SK-N-SH (cell line): ENCODE measurements at regions not wholly inside any gene's neighbourhood (a gene's known extent, or its start where the extent isn't known, plus 50 kb on each side); places are given as distances from the start of the nearest gene placed in this dataset.

ENCODE experiments used
- CTCF ChIA-PET: fragments of 300-600, 350-600 bp; formaldehyde crosslinking; extraction: SDS; loops from one replicate; lab custom pipeline; 2021; lab: Yijun Ruan, JAX
- POLR2A ChIA-PET: fragments of 350-600 bp; sonication (Branson Sonifier 250); formaldehyde crosslinking; extraction: SDS; loops from one replicate; lab custom pipeline; 2020; ENCODE audit warnings: antibody characterized with exemption, inconsistent platforms; lab: Yijun Ruan, JAX
- DNase-seq: peaks from one replicate; pipeline ENCODE4 v3.0.0; 2012
- H2AFZ ChIP-seq: fragments of 200-600 bp; sonication (generic); 2 replicates; pipeline ENCODE4 v1.8.1; 2016; ENCODE audit warnings: antibody characterized with exemption, mild to moderate bottlenecking, low read depth
- H3F3A ChIP-seq: fragments of 200-600 bp; sonication (generic); replicated peaks from 2 replicates; pipeline ENCODE3; 2016; ENCODE audit warnings: antibody characterized with exemption, mild to moderate bottlenecking; ENCODE audit not compliant: insufficient read depth
- H3K27ac ChIP-seq, 2 experiments: fragments of 200-500 bp in 1 of 2; fragments of 200-600 bp in 1 of 2; sonication (Bioruptor generic) in 1 of 2; sonication (generic), shearing (Covaris generic) in 1 of 2; 2 replicates each; pipeline versions ENCODE4 v1.5.1 to v1.6.1; 2014 to 2016; ENCODE audit warnings: low read depth in 2 of 2, inconsistent platforms in 1 of 2, low read length in 1 of 2, mild to moderate bottlenecking in 1 of 2, mixed read lengths in 1 of 2
- H3K27me3 ChIP-seq: fragments of 200-600 bp; sonication (generic), shearing (Covaris generic); 2 replicates; pipeline ENCODE4 v1.6.1; 2016; ENCODE audit warnings: mixed run types; ENCODE audit not compliant: insufficient read depth
- H3K36me3 ChIP-seq, 2 experiments: fragments of 200-500 bp in 1 of 2; fragments of 200-600 bp in 1 of 2; sonication (Bioruptor generic) in 1 of 2; sonication (generic) in 1 of 2; replicated peaks in 1 of 2; 2 replicates each; pipeline versions ENCODE3 to v1.5.1; 2014 to 2016; ENCODE audit warnings: low read length in 1 of 2, mild to moderate bottlenecking in 1 of 2; ENCODE audit not compliant: insufficient read depth in 2 of 2, control insufficient read depth in 1 of 2
- H3K4me1 ChIP-seq, 2 experiments: fragments of 200-500 bp in 1 of 2; fragments of 200-600 bp in 1 of 2; sonication (Bioruptor generic) in 1 of 2; sonication (generic), shearing (Covaris generic) in 1 of 2; 2 replicates each; pipeline versions ENCODE4 v1.5.1 to v1.6.1; 2014 to 2016; ENCODE audit warnings: low read depth in 1 of 2, low read length in 1 of 2, mixed run types in 1 of 2; ENCODE audit not compliant: insufficient read depth in 2 of 2, control insufficient read depth in 1 of 2
- H3K4me2 ChIP-seq: fragments of 200-600 bp; sonication (generic), shearing (Covaris generic); 2 replicates; pipeline ENCODE4 v1.6.1; 2017; ENCODE audit warnings: mixed run types
- H3K4me3 ChIP-seq, 2 experiments: fragments of 200-500 bp in 1 of 2; fragments of 200-600 bp in 1 of 2; sonication (Bioruptor generic) in 1 of 2; sonication (generic), shearing (Covaris generic) in 1 of 2; 2 replicates each; pipeline versions ENCODE4 v1.5.1 to v1.8.1; 2014 to 2016; ENCODE audit warnings: low read depth in 2 of 2, inconsistent platforms in 1 of 2, low read length in 1 of 2, mild to moderate bottlenecking in 1 of 2, mixed read lengths in 1 of 2, moderate library complexity in 1 of 2
- H3K79me2 ChIP-seq: fragments of 200-600 bp; sonication (generic); 2 replicates; pipeline ENCODE4 v1.8.1; 2017; ENCODE audit warnings: mild to moderate bottlenecking; ENCODE audit not compliant: insufficient read depth
- H3K9ac ChIP-seq: fragments of 200-600 bp; sonication (generic); 2 replicates; pipeline ENCODE4 v1.6.1; 2017; ENCODE audit warnings: mixed run types
- H3K9me2 ChIP-seq: fragments of 200-600 bp; sonication (generic); 2 replicates; pipeline ENCODE4 v1.6.1; 2017; ENCODE audit warnings: mixed run types
- H3K9me3 ChIP-seq: fragments of 200-600 bp; sonication (generic); 2 replicates; pipeline ENCODE4 v1.6.1; 2017; ENCODE audit warnings: mixed run types, mild to moderate bottlenecking, moderate library complexity
- H4K20me1 ChIP-seq: fragments of 200-600 bp; sonication (generic); 2 replicates; pipeline ENCODE4 v1.6.1; 2017; ENCODE audit warnings: mild to moderate bottlenecking, mixed run types; ENCODE audit not compliant: insufficient read depth
- EP300 ChIP-seq, 2 experiments: IDR thresholded peaks; 2 replicates each; pipeline versions ENCODE4 v1.4.0 to v1.6.1; 2012; ENCODE audit warnings: borderline replicate concordance in 1 of 2, low read depth in 1 of 2, low read length in 1 of 2
- EZH2phosphoT487 ChIP-seq: fragments of 200-600 bp; sonication (generic); IDR thresholded peaks from 2 replicates; pipeline ENCODE4 v1.6.1; 2017; ENCODE audit warnings: low read depth, mixed run types, mild to moderate bottlenecking, antibody characterized with exemption, moderate library complexity, borderline replicate concordance
- FOSL2 ChIP-seq: IDR thresholded peaks from 2 replicates; pipeline ENCODE4 v1.4.0; 2012; ENCODE audit warnings: low read depth, mild to moderate bottlenecking, moderate library complexity, borderline replicate concordance
- IRF3 ChIP-seq: fragments of 150-350 bp; IDR thresholded peaks from 2 replicates; pipeline ENCODE4 v1.6.1; 2016; ENCODE audit warnings: mild to moderate bottlenecking, low read depth, low read length
- JUND ChIP-seq: IDR thresholded peaks from 2 replicates; pipeline ENCODE4 v1.4.0; 2012
- MAX ChIP-seq: IDR thresholded peaks from 2 replicates; pipeline ENCODE4 v1.4.0; 2012; ENCODE audit warnings: low read depth
- MEF2A ChIP-seq: IDR thresholded peaks from 2 replicates; pipeline ENCODE4 v1.4.0; 2012; ENCODE audit warnings: low read depth, borderline replicate concordance
- PBX3 ChIP-seq: IDR thresholded peaks from 2 replicates; pipeline ENCODE4; 2012
- POLR2AphosphoS5 ChIP-seq: IDR thresholded peaks from 2 replicates; pipeline ENCODE4 v1.6.1; 2012; ENCODE audit warnings: low read depth, low read length
- RAD21 ChIP-seq: IDR thresholded peaks from 2 replicates; pipeline ENCODE4 v1.6.1; 2012; ENCODE audit warnings: mild to moderate bottlenecking, low read length
- RFX5 ChIP-seq: IDR thresholded peaks from 2 replicates; pipeline ENCODE4 v1.6.1; 2012; ENCODE audit warnings: mild to moderate bottlenecking, improper control_type of control experiment, low read length
- RXRA ChIP-seq: IDR thresholded peaks from 2 replicates; pipeline ENCODE4 v1.4.0; 2012; ENCODE audit warnings: low read depth, mild to moderate bottlenecking, borderline replicate concordance
- TAF1 ChIP-seq: IDR thresholded peaks from 2 replicates; pipeline ENCODE4 v1.6.1; 2012; ENCODE audit warnings: low read depth, mild to moderate bottlenecking, low read length, moderate library complexity, borderline replicate concordance
- TCF12 ChIP-seq: IDR thresholded peaks from 2 replicates; pipeline ENCODE4 v1.4.0; 2012
- USF1 ChIP-seq: IDR thresholded peaks from 2 replicates; pipeline ENCODE4 v1.4.0; 2012; ENCODE audit warnings: low read depth, borderline replicate concordance
- WGBS: methylation state at CpG from one replicate; pipeline ENCODE4 v1.1.6; 2017; ENCODE audit warnings: low lambda C conversion rate; 5-methylcytosine and 5-hydroxymethylcytosine counted together
- TF ChIP-seq, protein P1 (sequence below): IDR thresholded peaks from 2 replicates; pipeline ENCODE4 v1.4.0; 2012; ENCODE audit warnings: low read depth, borderline replicate concordance
- TF ChIP-seq, protein P2 (sequence below): fragments of 150-350 bp; IDR thresholded peaks from 2 replicates; pipeline ENCODE4 v1.6.1; 2017; ENCODE audit warnings: antibody characterized with exemption, low read length, low read depth, borderline replicate concordance
- TF ChIP-seq, protein P3 (sequence below): fragments of 200-600 bp; sonication (generic); IDR thresholded peaks from 2 replicates; pipeline ENCODE4 v1.6.1; 2017; ENCODE audit warnings: antibody characterized with exemption, mild to moderate bottlenecking, moderate library complexity

GRCh38 chr9:71329873-71330272 is 208.5 kb upstream of the TRPM3 start:
- Histone ChIP-seq H3K9me2 (no peaks in the 10 kb centered on the region), H3K27ac (no peak overlapping the region), H2AFZ (no peak overlapping the region), H3K4me2 (no peak overlapping the region), H3K27me3 (peaks cover 7% of the 10 kb centered on the region; the same call in 1 of the 2 replicates), H3K4me1 (no peaks in the 10 kb centered on the region), H3F3A (no peaks in the 10 kb centered on the region), H4K20me1 (no peaks in the 10 kb centered on the region), H3K4me3 (no peak overlapping the region), H3K9ac (no peak overlapping the region), H3K79me2 (no peaks in the 10 kb centered on the region), H3K9me3 (no peaks in the 10 kb centered on the region), H3K36me3 (no peaks in the 10 kb centered on the region)
- TF ChIP-seq, protein P1, sequence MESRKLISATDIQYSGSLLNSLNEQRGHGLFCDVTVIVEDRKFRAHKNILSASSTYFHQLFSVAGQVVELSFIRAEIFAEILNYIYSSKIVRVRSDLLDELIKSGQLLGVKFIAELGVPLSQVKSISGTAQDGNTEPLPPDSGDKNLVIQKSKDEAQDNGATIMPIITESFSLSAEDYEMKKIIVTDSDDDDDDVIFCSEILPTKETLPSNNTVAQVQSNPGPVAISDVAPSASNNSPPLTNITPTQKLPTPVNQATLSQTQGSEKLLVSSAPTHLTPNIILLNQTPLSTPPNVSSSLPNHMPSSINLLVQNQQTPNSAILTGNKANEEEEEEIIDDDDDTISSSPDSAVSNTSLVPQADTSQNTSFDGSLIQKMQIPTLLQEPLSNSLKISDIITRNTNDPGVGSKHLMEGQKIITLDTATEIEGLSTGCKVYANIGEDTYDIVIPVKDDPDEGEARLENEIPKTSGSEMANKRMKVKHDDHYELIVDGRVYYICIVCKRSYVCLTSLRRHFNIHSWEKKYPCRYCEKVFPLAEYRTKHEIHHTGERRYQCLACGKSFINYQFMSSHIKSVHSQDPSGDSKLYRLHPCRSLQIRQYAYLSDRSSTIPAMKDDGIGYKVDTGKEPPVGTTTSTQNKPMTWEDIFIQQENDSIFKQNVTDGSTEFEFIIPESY: no peak
- TF ChIP-seq, protein P2, sequence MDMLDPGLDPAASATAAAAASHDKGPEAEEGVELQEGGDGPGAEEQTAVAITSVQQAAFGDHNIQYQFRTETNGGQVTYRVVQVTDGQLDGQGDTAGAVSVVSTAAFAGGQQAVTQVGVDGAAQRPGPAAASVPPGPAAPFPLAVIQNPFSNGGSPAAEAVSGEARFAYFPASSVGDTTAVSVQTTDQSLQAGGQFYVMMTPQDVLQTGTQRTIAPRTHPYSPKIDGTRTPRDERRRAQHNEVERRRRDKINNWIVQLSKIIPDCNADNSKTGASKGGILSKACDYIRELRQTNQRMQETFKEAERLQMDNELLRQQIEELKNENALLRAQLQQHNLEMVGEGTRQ: no peak
- TF ChIP-seq TAF1 (no peak), RFX5 (no peak), FOSL2 (no peak), IRF3 (no peak), RAD21 (no peak), POLR2AphosphoS5 (no peak), EP300 (IDR thresholded peaks at IDR 0.05; ENCODE audit: borderline replicate concordance in 1 of 2, low read depth in 1 of 2, low read length in 1 of 2) (no peak), MEF2A (no peak), JUND (no peak), EZH2phosphoT487 (no peak), TCF12 (no peak), USF1 (no peak), PBX3 (no peak), RXRA (no peak), MAX (no peak)
- TF ChIP-seq, protein P3, sequence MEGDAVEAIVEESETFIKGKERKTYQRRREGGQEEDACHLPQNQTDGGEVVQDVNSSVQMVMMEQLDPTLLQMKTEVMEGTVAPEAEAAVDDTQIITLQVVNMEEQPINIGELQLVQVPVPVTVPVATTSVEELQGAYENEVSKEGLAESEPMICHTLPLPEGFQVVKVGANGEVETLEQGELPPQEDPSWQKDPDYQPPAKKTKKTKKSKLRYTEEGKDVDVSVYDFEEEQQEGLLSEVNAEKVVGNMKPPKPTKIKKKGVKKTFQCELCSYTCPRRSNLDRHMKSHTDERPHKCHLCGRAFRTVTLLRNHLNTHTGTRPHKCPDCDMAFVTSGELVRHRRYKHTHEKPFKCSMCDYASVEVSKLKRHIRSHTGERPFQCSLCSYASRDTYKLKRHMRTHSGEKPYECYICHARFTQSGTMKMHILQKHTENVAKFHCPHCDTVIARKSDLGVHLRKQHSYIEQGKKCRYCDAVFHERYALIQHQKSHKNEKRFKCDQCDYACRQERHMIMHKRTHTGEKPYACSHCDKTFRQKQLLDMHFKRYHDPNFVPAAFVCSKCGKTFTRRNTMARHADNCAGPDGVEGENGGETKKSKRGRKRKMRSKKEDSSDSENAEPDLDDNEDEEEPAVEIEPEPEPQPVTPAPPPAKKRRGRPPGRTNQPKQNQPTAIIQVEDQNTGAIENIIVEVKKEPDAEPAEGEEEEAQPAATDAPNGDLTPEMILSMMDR: no peak
- ChIA-PET CTCF (interaction anchor here (1.4 kb wide), 1 partner anchor 45 kb away, joined by 3 read pairs; no protein-coding TSS in a partner anchor), POLR2A (no interaction called here)
- WGBS: 8% methylated on average over 3 of the region's 3 CpGs
- no peak for DNase-seq
